ENCODE measurements at regions not wholly inside any gene's neighbourhood (a gene's known extent, or its start where the extent isn't known, plus 50 kb on each side); places are given as distances from the start of the nearest gene placed in this dataset.

DNA sequence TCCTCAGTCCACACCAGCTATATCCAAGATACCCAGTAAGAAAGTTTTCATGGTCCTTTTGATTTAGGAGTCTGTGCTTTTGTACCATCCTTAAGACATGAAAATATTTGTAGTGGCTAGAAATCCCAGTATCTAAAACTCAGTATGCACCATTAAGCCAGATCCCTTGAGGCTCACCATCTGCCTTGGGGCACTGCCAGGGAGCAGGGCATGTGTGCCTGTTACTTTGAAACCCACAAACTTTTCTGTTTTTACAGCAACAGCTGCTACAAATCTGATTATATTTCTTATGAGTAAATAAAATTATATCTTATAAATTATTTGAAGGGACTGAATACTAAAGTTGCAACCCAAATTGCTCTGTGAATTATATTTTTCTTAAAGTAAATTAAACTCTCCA is 290.5 kb upstream of the MANEA start:
- H3K27ac ChIP-seq (ENCODE audit: low read length, poor library complexity, severe bottlenecking) = no peak overlapping the region
- H3K36me3 ChIP-seq (ENCODE audit: control insufficient read depth in 1 of 2, insufficient read depth in 2 of 2, low read depth in 1 of 2, low read length in 2 of 2) = no peaks in the 10 kb centered on the region
- H2BK15ac ChIP-seq (ENCODE audit: low read depth, poor library complexity, severe bottlenecking) = no peak overlapping the region
- no peak overlapping the region for H3K18ac ChIP-seq (ENCODE audit: low read depth in 1 of 2, low read length in 2 of 2)
- no peaks in the 10 kb centered on the region for H3K27me3 ChIP-seq (ENCODE audit: control insufficient read depth in 1 of 2, insufficient read depth in 1 of 2, low read length in 2 of 2)
- no peak for DNase-seq
- no peak overlapping the region for H4K91ac ChIP-seq (ENCODE audit: low read length)
- H3K4ac ChIP-seq (ENCODE audit: low read depth in 1 of 2, low read length in 2 of 2) = no peak overlapping the region
- H3K9me3 ChIP-seq (ENCODE audit: control insufficient read depth, low read length) = no peaks in the 10 kb centered on the region
- no peaks in the 10 kb centered on the region for H3K79me1 ChIP-seq (replicated peaks; ENCODE audit: low read length, poor library complexity, severe bottlenecking)
- no peak overlapping the region for H3K9ac ChIP-seq (ENCODE audit: low read length)
- no peak overlapping the region for H3K14ac ChIP-seq (ENCODE audit: low read length in 2 of 2)
- no peak overlapping the region for H2BK5ac ChIP-seq (ENCODE audit: low read depth, low read length, poor library complexity, severe bottlenecking)
- no peak overlapping the region for H4K8ac ChIP-seq (ENCODE audit: low read length)
- no peak overlapping the region for H3K4me2 ChIP-seq (ENCODE audit: low read length, poor library complexity, severe bottlenecking)
- H3K23ac ChIP-seq (ENCODE audit: low read length in 2 of 2) = no peak overlapping the region
- no peaks in the 10 kb centered on the region for H3K4me1 ChIP-seq (ENCODE audit: control insufficient read depth, insufficient read depth, low read depth, low read length)
- no peak overlapping the region for H3K4me3 ChIP-seq (ENCODE audit: insufficient read depth in 1 of 2, low read depth in 1 of 2, low read length in 2 of 2)
- no peak overlapping the region for H2AK5ac ChIP-seq (ENCODE audit: low read length, severe bottlenecking)
- no peak overlapping the region for H2AFZ ChIP-seq (ENCODE audit: low read depth, low read length)
- no peak overlapping the region for H2BK120ac ChIP-seq (ENCODE audit: low read depth, low read length)
- no peak overlapping the region for H2BK12ac ChIP-seq (ENCODE audit: low read length in 2 of 2)

DNA sequence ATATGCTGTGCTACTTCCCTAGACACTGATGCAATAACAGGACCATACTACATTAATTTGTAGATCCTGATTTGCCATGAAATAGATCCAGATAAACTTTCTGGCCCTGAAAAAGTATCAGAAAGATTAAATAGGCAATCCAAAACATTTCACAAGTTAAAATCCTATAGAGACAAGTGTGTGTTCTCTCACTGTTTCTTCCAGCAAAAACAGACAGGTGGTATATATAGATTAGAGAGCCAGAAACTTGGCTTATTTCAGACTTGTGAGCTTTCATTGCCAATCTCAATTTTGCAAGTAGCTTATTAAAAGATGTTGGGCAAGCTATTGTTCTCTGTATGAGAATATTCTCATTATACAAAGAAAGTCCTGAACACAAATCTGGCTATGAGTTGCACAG is 289.1 kb upstream of the MANEA start:
- Histone ChIP-seq H4K91ac (ENCODE audit: low read length) (no peak overlapping the region), H3K4me2 (ENCODE audit: low read length, poor library complexity, severe bottlenecking) (no peak overlapping the region), H3K4me1 (ENCODE audit: control insufficient read depth, insufficient read depth, low read depth, low read length) (no peaks in the 10 kb centered on the region), H2BK15ac (ENCODE audit: low read depth, poor library complexity, severe bottlenecking) (no peak overlapping the region), H2AK5ac (ENCODE audit: low read length, severe bottlenecking) (no peak overlapping the region), H3K4me3 (ENCODE audit: insufficient read depth in 1 of 2, low read depth in 1 of 2, low read length in 2 of 2) (no peak overlapping the region), H3K79me1 (replicated peaks; ENCODE audit: low read length, poor library complexity, severe bottlenecking) (no peaks in the 10 kb centered on the region), H4K8ac (ENCODE audit: low read length) (no peak overlapping the region), H3K9me3 (ENCODE audit: control insufficient read depth, low read length) (no peaks in the 10 kb centered on the region), H3K27me3 (ENCODE audit: control insufficient read depth in 1 of 2, insufficient read depth in 1 of 2, low read length in 2 of 2) (no peaks in the 10 kb centered on the region), H2BK5ac (ENCODE audit: low read depth, low read length, poor library complexity, severe bottlenecking) (no peak overlapping the region), H3K36me3 (ENCODE audit: control insufficient read depth in 1 of 2, insufficient read depth in 2 of 2, low read depth in 1 of 2, low read length in 2 of 2) (no peaks in the 10 kb centered on the region), H3K9ac (ENCODE audit: low read length) (no peak overlapping the region), H2AFZ (ENCODE audit: low read depth, low read length) (no peak overlapping the region), H3K27ac (ENCODE audit: low read length, poor library complexity, severe bottlenecking) (no peak overlapping the region), H3K23ac (ENCODE audit: low read length in 2 of 2) (no peak overlapping the region), H2BK12ac (ENCODE audit: low read length in 2 of 2) (no peak overlapping the region), H3K18ac (ENCODE audit: low read depth in 1 of 2, low read length in 2 of 2) (no peak overlapping the region), H2BK120ac (ENCODE audit: low read depth, low read length) (no peak overlapping the region), H3K14ac (ENCODE audit: low read length in 2 of 2) (no peak overlapping the region), H3K4ac (ENCODE audit: low read depth in 1 of 2, low read length in 2 of 2) (no peak overlapping the region)
- no peak for DNase-seq

DNA sequence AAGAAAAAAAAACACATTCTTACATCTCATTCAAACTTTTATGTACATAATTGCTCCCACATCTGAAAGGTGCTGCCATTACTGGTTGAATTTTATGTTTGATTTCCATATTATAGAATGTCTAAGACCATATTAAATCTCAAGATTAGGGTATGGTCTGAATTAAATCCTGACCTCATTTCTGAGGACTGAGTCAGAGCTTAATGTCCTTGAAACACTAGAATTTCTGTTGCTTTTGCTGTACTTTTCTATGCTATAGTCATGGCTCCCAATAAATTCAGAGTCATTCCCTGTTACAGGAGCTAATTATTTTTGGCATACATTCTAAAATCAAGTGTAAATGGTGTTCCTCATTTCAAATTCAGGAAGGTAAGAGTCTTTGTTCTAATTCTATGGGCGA is 285.3 kb upstream of the MANEA start:
- Histone ChIP-seq H2BK12ac (ENCODE audit: low read length in 2 of 2) (no peak overlapping the region), H2BK15ac (ENCODE audit: low read depth, poor library complexity, severe bottlenecking) (no peak overlapping the region), H3K4me2 (ENCODE audit: low read length, poor library complexity, severe bottlenecking) (no peak overlapping the region), H3K9ac (ENCODE audit: low read length) (no peak overlapping the region), H4K8ac (ENCODE audit: low read length) (no peak overlapping the region), H3K23ac (ENCODE audit: low read length in 2 of 2) (no peak overlapping the region), H2BK5ac (ENCODE audit: low read depth, low read length, poor library complexity, severe bottlenecking) (no peak overlapping the region), H3K4me1 (ENCODE audit: control insufficient read depth, insufficient read depth, low read depth, low read length) (no peaks in the 10 kb centered on the region), H3K18ac (ENCODE audit: low read depth in 1 of 2, low read length in 2 of 2) (no peak overlapping the region), H3K14ac (ENCODE audit: low read length in 2 of 2) (no peak overlapping the region), H3K4me3 (ENCODE audit: insufficient read depth in 1 of 2, low read depth in 1 of 2, low read length in 2 of 2) (no peak overlapping the region), H3K36me3 (ENCODE audit: control insufficient read depth in 1 of 2, insufficient read depth in 2 of 2, low read depth in 1 of 2, low read length in 2 of 2) (no peaks in the 10 kb centered on the region), H3K27me3 (ENCODE audit: control insufficient read depth in 1 of 2, insufficient read depth in 1 of 2, low read length in 2 of 2) (no peaks in the 10 kb centered on the region), H2BK120ac (ENCODE audit: low read depth, low read length) (no peak overlapping the region), H4K91ac (ENCODE audit: low read length) (no peak overlapping the region), H3K27ac (ENCODE audit: low read length, poor library complexity, severe bottlenecking) (no peak overlapping the region), H3K4ac (ENCODE audit: low read depth in 1 of 2, low read length in 2 of 2) (no peak overlapping the region), H3K9me3 (ENCODE audit: control insufficient read depth, low read length) (no peaks in the 10 kb centered on the region), H2AK5ac (ENCODE audit: low read length, severe bottlenecking) (no peak overlapping the region), H2AFZ (ENCODE audit: low read depth, low read length) (no peak overlapping the region), H3K79me1 (replicated peaks; ENCODE audit: low read length, poor library complexity, severe bottlenecking) (no peaks in the 10 kb centered on the region)
- DNase-seq = no peak
- WGBS = no CpG with 5 or more reads among the region's 1 CpG

DNA sequence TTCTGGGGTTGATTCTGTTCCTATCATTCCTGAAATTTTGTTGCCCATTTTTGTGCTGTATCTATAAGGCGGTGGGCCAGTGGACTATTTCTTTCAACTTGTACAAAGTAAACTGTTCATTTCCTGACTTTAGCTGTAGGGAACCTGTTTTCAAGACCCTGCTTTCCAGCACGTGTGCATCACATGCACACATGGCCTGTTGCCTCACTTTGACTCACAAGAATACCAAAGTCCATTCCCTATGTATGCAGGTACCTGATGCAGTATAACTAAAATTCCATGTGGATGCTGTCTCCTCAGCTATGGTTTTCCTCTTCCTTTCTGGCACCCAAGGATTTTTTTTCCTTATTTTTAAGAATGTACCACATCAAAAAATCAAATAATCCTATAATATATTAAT is 284.1 kb upstream of the MANEA start:
- H2BK5ac ChIP-seq (ENCODE audit: low read depth, low read length, poor library complexity, severe bottlenecking) = no peak overlapping the region
- H3K27ac ChIP-seq (ENCODE audit: low read length, poor library complexity, severe bottlenecking) = no peak overlapping the region
- H3K79me1 ChIP-seq (replicated peaks; ENCODE audit: low read length, poor library complexity, severe bottlenecking) = no peaks in the 10 kb centered on the region
- H3K4me3 ChIP-seq (ENCODE audit: insufficient read depth in 1 of 2, low read depth in 1 of 2, low read length in 2 of 2) = no peak overlapping the region
- H2AK5ac ChIP-seq (ENCODE audit: low read length, severe bottlenecking) = no peak overlapping the region
- no peak for DNase-seq
- H3K9me3 ChIP-seq (ENCODE audit: control insufficient read depth, low read length) = no peaks in the 10 kb centered on the region
- H2BK15ac ChIP-seq (ENCODE audit: low read depth, poor library complexity, severe bottlenecking) = no peak overlapping the region
- no peak overlapping the region for H4K8ac ChIP-seq (ENCODE audit: low read length)
- H2BK120ac ChIP-seq (ENCODE audit: low read depth, low read length) = no peak overlapping the region
- H2BK12ac ChIP-seq (ENCODE audit: low read length in 2 of 2) = no peak overlapping the region
- H3K36me3 ChIP-seq (ENCODE audit: control insufficient read depth in 1 of 2, insufficient read depth in 2 of 2, low read depth in 1 of 2, low read length in 2 of 2) = no peaks in the 10 kb centered on the region
- no peak overlapping the region for H3K23ac ChIP-seq (ENCODE audit: low read length in 2 of 2)
- no peak overlapping the region for H3K9ac ChIP-seq (ENCODE audit: low read length)
- no peak overlapping the region for H3K14ac ChIP-seq (ENCODE audit: low read length in 2 of 2)
- WGBS = 24% methylated on average over 1 of the region's 2 CpGs
- no peak overlapping the region for H3K18ac ChIP-seq (ENCODE audit: low read depth in 1 of 2, low read length in 2 of 2)
- H3K4me2 ChIP-seq (ENCODE audit: low read length, poor library complexity, severe bottlenecking) = no peak overlapping the region
- H2AFZ ChIP-seq (ENCODE audit: low read depth, low read length) = no peak overlapping the region
- H3K4me1 ChIP-seq (ENCODE audit: control insufficient read depth, insufficient read depth, low read depth, low read length) = no peaks in the 10 kb centered on the region
- no peaks in the 10 kb centered on the region for H3K27me3 ChIP-seq (ENCODE audit: control insufficient read depth in 1 of 2, insufficient read depth in 1 of 2, low read length in 2 of 2)
- no peak overlapping the region for H4K91ac ChIP-seq (ENCODE audit: low read length)
- H3K4ac ChIP-seq (ENCODE audit: low read depth in 1 of 2, low read length in 2 of 2) = no peak overlapping the region

Data from mesenchymal stem cell (in vitro differentiated cells and primary cell).